DOHH2 (cell line): ENCODE measurements at regions not wholly inside any gene's neighbourhood (a gene's known extent, or its start where the extent isn't known, plus 50 kb on each side); places are given as distances from the start of the nearest gene placed in this dataset.

Experiments
- H3F3A ChIP-seq: fragments of 200-600 bp; sonication (generic), shearing (Covaris generic); 2 replicates; pipeline ENCODE4 v1.6.0; 2016; ENCODE audit warnings: antibody characterized with exemption, mild to moderate bottlenecking; ENCODE audit not compliant: control insufficient read depth, insufficient read depth
- H3K27ac ChIP-seq: fragments of 200-600 bp; sonication (generic); 2 replicates; pipeline ENCODE4 v1.5.1; 2014; ENCODE audit warnings: low read depth, mild to moderate bottlenecking, low read length, moderate library complexity
- H3K27me3 ChIP-seq: fragments of 200-600 bp; sonication (generic); 2 replicates; pipeline ENCODE4 v1.6.1; 2014; ENCODE audit warnings: mild to moderate bottlenecking, low read length, mixed read lengths; ENCODE audit not compliant: control insufficient read depth
- H3K36me3 ChIP-seq: fragments of 200-600 bp; sonication (generic); 2 replicates; pipeline ENCODE4 v1.6.1; 2014; ENCODE audit warnings: mild to moderate bottlenecking, low read length, moderate library complexity, mixed read lengths; ENCODE audit not compliant: control insufficient read depth
- H3K4me1 ChIP-seq: fragments of 200-600 bp; sonication (generic); 2 replicates; pipeline ENCODE4 v1.6.1; 2014; ENCODE audit warnings: mild to moderate bottlenecking, low read length, mixed read lengths; ENCODE audit not compliant: control insufficient read depth
- H3K4me2 ChIP-seq: fragments of 200-600 bp; sonication (generic); 2 replicates; pipeline ENCODE4 v1.6.0; 2014; ENCODE audit warnings: mild to moderate bottlenecking, low read length, moderate library complexity
- H3K4me3 ChIP-seq: fragments of 200-600 bp; sonication (generic); 2 replicates; pipeline ENCODE4 v1.5.1; 2014; ENCODE audit warnings: mild to moderate bottlenecking, low read length, mixed read lengths
- H3K79me2 ChIP-seq: fragments of 200-600 bp; sonication (generic); 2 replicates; pipeline ENCODE4 v1.6.1; 2014; ENCODE audit warnings: mild to moderate bottlenecking, low read length, mixed read lengths; ENCODE audit not compliant: control insufficient read depth
- H3K9me2 ChIP-seq: fragments of 200-600 bp; sonication (generic); replicated peaks from 2 replicates; pipeline ENCODE4 v1.6.1; 2014; ENCODE audit warnings: mild to moderate bottlenecking, low read length, mixed read lengths; ENCODE audit not compliant: control insufficient read depth
- H3K9me3 ChIP-seq: fragments of 200-600 bp; sonication (generic); 2 replicates; pipeline ENCODE4 v1.6.1; 2014; ENCODE audit warnings: antibody characterized with exemption, low read length, mixed read lengths; ENCODE audit not compliant: control insufficient read depth, insufficient read depth
- H4K20me1 ChIP-seq: fragments of 200-600 bp; sonication (generic); 2 replicates; pipeline ENCODE4 v1.6.0; 2014; ENCODE audit warnings: low read depth, mild to moderate bottlenecking, antibody characterized with exemption, low read length, moderate library complexity; ENCODE audit not compliant: control insufficient read depth, insufficient read depth
- EZH2phosphoT487 ChIP-seq: fragments of 200-600 bp; sonication (generic); IDR thresholded peaks from 2 replicates; pipeline ENCODE4 v1.6.1; 2017; ENCODE audit warnings: borderline replicate concordance, mild to moderate bottlenecking, antibody characterized with exemption, low read length, moderate library complexity, mixed read lengths
- TF ChIP-seq, protein P1 (sequence below): fragments of 200-600 bp; sonication (generic); IDR thresholded peaks from one replicate; pipeline ENCODE4 v1.5.1; 2014; ENCODE audit warnings: antibody characterized with exemption, mild to moderate bottlenecking, low read depth, low read length; ENCODE audit not compliant: poor library complexity, severe bottlenecking

DNA sequence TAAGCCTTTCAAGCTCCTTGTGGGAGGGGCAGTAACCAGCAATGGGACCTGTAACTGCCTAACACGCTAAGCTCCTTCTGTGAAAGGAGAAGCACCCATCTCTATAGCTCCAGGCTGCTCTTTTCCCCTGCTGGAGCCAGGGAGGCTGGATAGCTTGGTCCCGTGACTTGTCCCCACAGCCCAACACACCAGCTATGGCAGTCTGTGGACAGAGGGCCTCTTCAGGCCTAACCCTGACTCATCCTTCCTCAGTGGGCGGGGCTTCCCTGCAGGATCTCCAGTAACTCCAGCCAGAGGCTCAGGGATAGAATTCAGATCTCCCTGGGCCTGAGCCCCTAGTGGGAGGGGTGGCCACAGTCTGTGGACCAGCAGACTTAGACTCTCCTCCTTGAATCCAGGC is 1290.1 kb downstream of the PCDH7 start:
- Histone ChIP-seq H4K20me1 (no peaks in the 10 kb centered on the region), H3K9me3 (peaks cover 3% of the 10 kb centered on the region; the same call in 1 of the 2 replicates), H3K79me2 (no peaks in the 10 kb centered on the region), H3K4me2 (no peak overlapping the region), H3K36me3 (no peaks in the 10 kb centered on the region), H3K9me2 (no peaks in the 10 kb centered on the region), H3K4me3 (no peak overlapping the region), H3K4me1 (no peaks in the 10 kb centered on the region), H3F3A (no peaks in the 10 kb centered on the region), H3K27me3 (no peaks in the 10 kb centered on the region), H3K27ac (no peak overlapping the region)
- TF ChIP-seq, protein P1, sequence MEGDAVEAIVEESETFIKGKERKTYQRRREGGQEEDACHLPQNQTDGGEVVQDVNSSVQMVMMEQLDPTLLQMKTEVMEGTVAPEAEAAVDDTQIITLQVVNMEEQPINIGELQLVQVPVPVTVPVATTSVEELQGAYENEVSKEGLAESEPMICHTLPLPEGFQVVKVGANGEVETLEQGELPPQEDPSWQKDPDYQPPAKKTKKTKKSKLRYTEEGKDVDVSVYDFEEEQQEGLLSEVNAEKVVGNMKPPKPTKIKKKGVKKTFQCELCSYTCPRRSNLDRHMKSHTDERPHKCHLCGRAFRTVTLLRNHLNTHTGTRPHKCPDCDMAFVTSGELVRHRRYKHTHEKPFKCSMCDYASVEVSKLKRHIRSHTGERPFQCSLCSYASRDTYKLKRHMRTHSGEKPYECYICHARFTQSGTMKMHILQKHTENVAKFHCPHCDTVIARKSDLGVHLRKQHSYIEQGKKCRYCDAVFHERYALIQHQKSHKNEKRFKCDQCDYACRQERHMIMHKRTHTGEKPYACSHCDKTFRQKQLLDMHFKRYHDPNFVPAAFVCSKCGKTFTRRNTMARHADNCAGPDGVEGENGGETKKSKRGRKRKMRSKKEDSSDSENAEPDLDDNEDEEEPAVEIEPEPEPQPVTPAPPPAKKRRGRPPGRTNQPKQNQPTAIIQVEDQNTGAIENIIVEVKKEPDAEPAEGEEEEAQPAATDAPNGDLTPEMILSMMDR = no peak
- TF ChIP-seq EZH2phosphoT487 = no peak

DNA sequence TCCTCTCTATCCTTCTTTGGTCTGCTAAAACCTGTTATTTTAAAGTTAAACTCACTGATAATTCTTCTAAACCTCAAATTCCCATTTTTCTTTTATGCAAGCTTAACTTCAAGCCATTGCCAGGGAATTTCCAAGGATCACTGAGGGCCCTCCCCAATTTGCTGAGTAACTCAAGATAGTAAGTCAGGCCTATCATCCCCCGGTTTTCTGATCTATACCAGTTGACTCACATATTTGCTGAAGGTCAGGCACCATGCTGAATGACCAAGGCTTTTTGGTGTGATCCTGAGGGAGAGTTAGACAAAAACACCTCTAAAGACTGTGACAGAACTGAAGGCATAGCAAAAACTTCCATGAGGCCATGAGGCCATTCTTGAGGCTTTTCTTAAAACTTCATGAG is 1301.9 kb downstream of the PCDH7 start:
- H3K9me3 ChIP-seq = no peaks in the 10 kb centered on the region

DNA sequence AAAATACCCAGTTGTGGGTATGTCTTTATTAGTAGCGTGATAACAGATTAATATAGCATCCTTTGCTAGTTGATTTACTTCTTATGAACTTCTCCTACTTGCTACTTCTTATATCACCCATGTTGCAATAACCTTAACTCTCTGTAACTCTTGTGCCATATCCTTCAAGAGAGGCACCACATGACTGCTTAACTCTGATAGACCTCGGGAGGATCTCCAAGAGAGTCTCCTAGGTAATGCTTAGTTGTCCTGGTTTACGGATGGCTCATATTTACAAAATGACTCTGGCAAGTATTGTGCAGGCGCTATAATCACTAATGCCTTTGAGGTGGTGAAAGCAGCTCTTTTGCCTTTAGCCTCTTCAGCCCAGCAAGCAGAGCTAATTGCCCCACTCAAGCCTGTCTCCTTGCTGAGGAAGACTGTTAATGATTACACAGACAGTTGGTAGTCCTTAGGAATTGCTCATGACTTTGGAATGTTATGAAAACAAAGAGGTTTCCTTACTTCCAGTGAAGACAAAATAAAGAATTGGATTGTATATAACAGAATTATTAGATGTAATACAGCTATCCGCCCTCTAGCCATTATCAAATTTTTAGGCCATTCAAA is 1305.8 kb downstream of the PCDH7 start:
- no peaks in the 10 kb centered on the region for H3K27me3 ChIP-seq
- H3K4me2 ChIP-seq = no peak overlapping the region
- no peak overlapping the region for H3K4me3 ChIP-seq
- H4K20me1 ChIP-seq = no peaks in the 10 kb centered on the region
- no peaks in the 10 kb centered on the region for H3K36me3 ChIP-seq
- H3K9me2 ChIP-seq = no peaks in the 10 kb centered on the region
- H3K9me3 ChIP-seq = no peaks in the 10 kb centered on the region
- no peaks in the 10 kb centered on the region for H3K4me1 ChIP-seq
- H3K79me2 ChIP-seq = no peaks in the 10 kb centered on the region
- TF ChIP-seq, protein P1 = no peak
- TF ChIP-seq EZH2phosphoT487 = no peak
- no peak overlapping the region for H3K27ac ChIP-seq
- no peaks in the 10 kb centered on the region for H3F3A ChIP-seq

More for the DNA sequence above, 1301.9 kb downstream of the PCDH7 start:
- H3K27ac ChIP-seq = no peak overlapping the region
- H3K4me3 ChIP-seq = no peak overlapping the region
- no peaks in the 10 kb centered on the region for H3K4me1 ChIP-seq
- H3K9me2 ChIP-seq = no peaks in the 10 kb centered on the region
- no peaks in the 10 kb centered on the region for H3K36me3 ChIP-seq
- TF ChIP-seq, protein P1 = no peak
- no peak for TF ChIP-seq EZH2phosphoT487
- H3K27me3 ChIP-seq = no peaks in the 10 kb centered on the region
- H4K20me1 ChIP-seq = no peaks in the 10 kb centered on the region
- no peaks in the 10 kb centered on the region for H3K79me2 ChIP-seq
- H3K4me2 ChIP-seq = no peak overlapping the region
- no peaks in the 10 kb centered on the region for H3F3A ChIP-seq
